ENCODE measurements at regions not wholly inside any gene's neighbourhood (a gene's known extent, or its start where the extent isn't known, plus 50 kb on each side); places are given as distances from the start of the nearest gene placed in this dataset.

GRCh38 chr1:102546251-102546650 lies 549.5 kb upstream of the OLFM3 start:
- TF ChIP-seq CTCF (optimal IDR thresholded peaks at IDR 0.05 in 1 of 3, IDR thresholded peaks at IDR 0.05 in 1 of 3, conservative IDR thresholded peaks at IDR 0.05 in 1 of 3; ENCODE audit: extremely low read depth in 1 of 3, insufficient read depth in 2 of 3, low read length in 3 of 3), result no peak
- TF ChIP-seq EZH2 (IDR thresholded peaks at IDR 0.05; ENCODE audit: low read length), result no peak

All from keratinocyte (primary cell).